Esophagus muscularis mucosa (tissue), 4 donors: ENCODE measurements at regions not wholly inside any gene's neighbourhood (a gene's known extent, or its start where the extent isn't known, plus 50 kb on each side); places are given as distances from the start of the nearest gene placed in this dataset.

Experiments used
- DNase-seq: peaks from one replicate; pipeline ENCODE4 v3.0.0-alpha.2; 2017; ENCODE audit errors: extremely low spot score
- H3K27ac ChIP-seq, 4 donors: fragments of 200-600 bp; sonication (generic); replicated peaks in 1 of 4; 1 replicate in 3 of 4; 2 replicates in 1 of 4; pipeline ENCODE4 v1.5.1; 2016 to 2019; ENCODE audit warnings: mild to moderate bottlenecking in 1 of 4
- H3K27me3 ChIP-seq, 4 donors: fragments of 200-600 bp; sonication (generic); one replicate each; pipeline versions ENCODE4 v1.5.1 to v1.6.0; 2016 to 2019
- H3K36me3 ChIP-seq, 4 donors: fragments of 200-600 bp; sonication (generic); one replicate each; pipeline ENCODE4 v1.5.1; 2016 to 2019
- H3K4me1 ChIP-seq, 4 donors: fragments of 200-600 bp; sonication (generic); one replicate each; pipeline ENCODE4 v1.5.1; 2016 to 2019
- H3K4me3 ChIP-seq, 4 donors: fragments of 200-600 bp; sonication (generic); 1 replicate in 2 of 4; 2 replicates in 2 of 4; pipeline ENCODE4 v1.5.1; 2016 to 2019; ENCODE audit warnings: mild to moderate bottlenecking in 4 of 4, moderate library complexity in 1 of 4
- H3K9me3 ChIP-seq, 4 donors: fragments of 200-600 bp; sonication (generic); 1 replicate in 3 of 4; 2 replicates in 1 of 4; pipeline ENCODE4 v1.5.1; 2016 to 2019
- CTCF ChIP-seq, 3 experiments: fragments of 200-600 bp in 2 of 3; fragments of 450-650 bp in 1 of 3; sonication (generic) in 2 of 3; IDR thresholded peaks; one replicate each; pipeline ENCODE4 v1.5.1; 2017 to 2019; ENCODE audit warnings: antibody characterized with exemption in 3 of 3, mild to moderate bottlenecking in 2 of 3, moderate library complexity in 1 of 3
- EP300 ChIP-seq: sonication (generic); formaldehyde crosslinking; IDR thresholded peaks from one replicate; pipeline ENCODE4 v1.6.1; 2017; ENCODE audit warnings: antibody characterized with exemption
- POLR2A ChIP-seq: fragments of 450-650 bp; IDR thresholded peaks from one replicate; pipeline ENCODE4 v1.6.1; 2017; ENCODE audit warnings: antibody characterized with exemption, moderate library complexity, mild to moderate bottlenecking, low read depth
- POLR2AphosphoS5 ChIP-seq, 2 donors: sonication (generic); formaldehyde crosslinking; IDR thresholded peaks; one replicate each; pipeline ENCODE4 v1.6.1; 2017; ENCODE audit warnings: antibody characterized with exemption in 2 of 2
- WGBS: methylation state at CpG from one replicate; pipeline ENCODE4 v1.1.5; 2018; 5-methylcytosine and 5-hydroxymethylcytosine counted together
- intact Hi-C: fragments of 100-400 bp; cut with DNase I; formaldehyde crosslinking; loops from one replicate; pipeline ENCODE4 v1.15.1; 2023

- TF ChIP-seq CTCF (IDR thresholded peaks at IDR 0.05) (no peak), POLR2A (no peak), POLR2AphosphoS5 (IDR thresholded peaks at IDR 0.05) (no peak), EP300 (no peak)
- intact Hi-C loops = no loop called here
- Histone ChIP-seq H3K4me3 (no peak overlapping the region), H3K4me1 (no peaks in the 10 kb centered on the region), H3K27ac (no peak overlapping the region), H3K36me3 (no peaks in the 10 kb centered on the region), H3K9me3 (peaks cover 0 to 5% (median 0%) of the 10 kb centered on the region in 4 donors), H3K27me3 (no peaks in the 10 kb centered on the region)
- WGBS = 49% methylated on average over 2 of the region's 2 CpGs
- DNase-seq = no peak
Observed at GRCh38 chrX:82125103-82125502, 923.2 kb downstream of the SH3BGRL start.

- Histone ChIP-seq H3K4me3 (no peak overlapping the region), H3K27me3 (no peaks in the 10 kb centered on the region), H3K36me3 (no peaks in the 10 kb centered on the region), H3K27ac (no peak overlapping the region), H3K4me1 (no peaks in the 10 kb centered on the region), H3K9me3 (peaks cover 0 to 5% (median 0%) of the 10 kb centered on the region in 4 donors)
- 71% methylated on average over 2 of the region's 2 CpGs for WGBS
- DNase-seq = no peak
- intact Hi-C loops = no loop called here
- no peak for TF ChIP-seq POLR2AphosphoS5 (IDR thresholded peaks at IDR 0.05)
- no peak for TF ChIP-seq POLR2A
- no peak for TF ChIP-seq CTCF (IDR thresholded peaks at IDR 0.05)
- no peak for TF ChIP-seq EP300
Observed at GRCh38 chrX:82127228-82128123, 925.6 kb downstream of the SH3BGRL start.

GRCh38 chrX:82134378-82134777, 932.5 kb downstream of the SH3BGRL start:
- intact Hi-C loops = no loop called here
- H3K27me3 ChIP-seq = no peaks in the 10 kb centered on the region
- TF ChIP-seq EP300 = no peak
- TF ChIP-seq CTCF (IDR thresholded peaks at IDR 0.05) = no peak
- no peak for TF ChIP-seq POLR2A
- H3K27ac ChIP-seq = no peak overlapping the region
- no peaks in the 10 kb centered on the region for H3K9me3 ChIP-seq
- H3K4me1 ChIP-seq = no peaks in the 10 kb centered on the region
- H3K36me3 ChIP-seq = no peaks in the 10 kb centered on the region
- H3K4me3 ChIP-seq = no peak overlapping the region
- no peak for DNase-seq

- intact Hi-C loops = no loop called here
- 31% methylated on average over 1 of the region's 1 CpG for WGBS
- no peaks in the 10 kb centered on the region for H3K36me3 ChIP-seq
Observed at GRCh38 chrX:82141942-82142341, 940.0 kb downstream of the SH3BGRL start.

More at GRCh38 chrX:82141942-82142341, 940.0 kb downstream of the SH3BGRL start:
- no peak overlapping the region for H3K4me3 ChIP-seq
- no peaks in the 10 kb centered on the region for H3K27me3 ChIP-seq
- TF ChIP-seq EP300 (no peak), POLR2A (no peak), POLR2AphosphoS5 (IDR thresholded peaks at IDR 0.05) (no peak), CTCF (IDR thresholded peaks at IDR 0.05) (no peak)
- no peaks in the 10 kb centered on the region for H3K4me1 ChIP-seq
- no peak overlapping the region for H3K27ac ChIP-seq
- no peaks in the 10 kb centered on the region for H3K9me3 ChIP-seq
- no peak for DNase-seq
